ENCODE measurements at regions not wholly inside any gene's neighbourhood (a gene's known extent, or its start where the extent isn't known, plus 50 kb on each side); places are given as distances from the start of the nearest gene placed in this dataset.

GRCh38 chr7:91344911-91345310 is 80.7 kb downstream of the FZD1 start:
- peak overlapping the region; percentile 33 for H3K4me3 Mint-ChIP-seq
- no peaks in the 10 kb centered on the region for H4K20me1 ChIP-seq (ENCODE audit: control insufficient read depth, insufficient read depth, low read length, poor library complexity, severe bottlenecking)
- intact Hi-C loops (cut with micrococcal nuclease) = no loop called here

GRCh38 chr7:91345449-91345848 is 81.2 kb downstream of the FZD1 start:
- CTCF ChIA-PET = interaction anchor here (1.3 kb wide), 1 partner anchor 11 kb away, joined by 4 read pairs; no protein-coding TSS in a partner anchor
- WGBS (ENCODE audit: insufficient coverage) = no CpG with 5 or more reads among the region's 1 CpG
- H3K9ac ChIP-seq (ENCODE audit: low read length) = no peak overlapping the region

More at GRCh38 chr7:91344911-91345310, 80.7 kb downstream of the FZD1 start:
- H3K9me3 ChIP-seq (ENCODE audit: control extremely low read depth in 1 of 3, control insufficient read depth in 2 of 3, insufficient read depth in 1 of 3, low read length in 2 of 3) = no peaks in the 10 kb centered on the region
- no peaks in the 10 kb centered on the region for H3K36me3 ChIP-seq (replicated peaks in 1 of 2; ENCODE audit: control extremely low read depth in 1 of 2, control insufficient read depth in 1 of 2, extremely low read depth in 1 of 2, insufficient read depth in 2 of 2, low read length in 1 of 2)
- no peak for TF ChIP-seq CTCF (IDR thresholded peaks at IDR 0.05)
- TF ChIP-seq EZH2 (IDR thresholded peaks at IDR 0.05; ENCODE audit: borderline replicate concordance, insufficient read depth, low read depth, low read length, poor library complexity, severe bottlenecking) = no peak
- WGBS (ENCODE audit: insufficient coverage) = no CpG with 5 or more reads among the region's 5 CpGs
- peak overlapping the region; percentile 44 for H2AFZ ChIP-seq (ENCODE audit: insufficient read depth, low read depth, low read length, poor library complexity, severe bottlenecking)
- H3K4me1 ChIP-seq (ENCODE audit: control insufficient read depth in 2 of 2, insufficient read depth in 2 of 2, low read length in 2 of 2) = peaks cover 0 to 4% of the 10 kb centered on the region in 2 donors
- H3K79me2 ChIP-seq (ENCODE audit: control insufficient read depth, insufficient read depth, low read length) = no peaks in the 10 kb centered on the region
- ChIA-PET POLR2A (no interaction called here), CTCF (interaction anchor here (0.6 to 1.3 kb wide), 2 partner anchors 11 to 255 kb away, joined by 4 to 7 read pairs; no protein-coding TSS in a partner anchor)
- peak overlapping the region in 1 of 5 experiments; percentile 1 for H3K4me3 ChIP-seq (ENCODE audit: control extremely low read depth in 1 of 5, extremely low read depth in 1 of 5, insufficient read depth in 1 of 5, low read depth in 2 of 5, low read length in 4 of 5)
- no peaks in the 10 kb centered on the region for H3K27me3 ChIP-seq (replicated peaks in 1 of 4; ENCODE audit: control extremely low read depth in 1 of 4, control insufficient read depth in 3 of 4, insufficient read depth in 4 of 4, low read length in 3 of 4)
- peak; percentile 80 for ATAC-seq (ENCODE audit: low read depth)
- H3K27ac ChIP-seq (ENCODE audit: low read length in 2 of 2) = peak overlapping the region; percentile 20 to 21
- peak overlapping the region; percentile 77 for H3K27ac Mint-ChIP-seq
- no peaks in the 10 kb centered on the region for H3K27me3 Mint-ChIP-seq
- peaks cover 32% of the 10 kb centered on the region for H3K4me1 Mint-ChIP-seq
- H3K4me2 ChIP-seq (replicated peaks; ENCODE audit: low read depth, low read length, poor library complexity, severe bottlenecking) = peak overlapping the region; percentile 31
- no peak for DNase-seq
- no peak overlapping the region for H3K9ac ChIP-seq (ENCODE audit: low read length)
- H3K9me3 Mint-ChIP-seq (ENCODE audit: insufficient read depth) = no peaks in the 10 kb centered on the region

More at GRCh38 chr7:91345449-91345848, 81.2 kb downstream of the FZD1 start:
- H3K9me3 Mint-ChIP-seq (ENCODE audit: insufficient read depth) = no peaks in the 10 kb centered on the region
- no peaks in the 10 kb centered on the region for H3K27me3 Mint-ChIP-seq
- Histone ChIP-seq H3K36me3 (replicated peaks in 1 of 2; ENCODE audit: control extremely low read depth in 1 of 2, control insufficient read depth in 1 of 2, extremely low read depth in 1 of 2, insufficient read depth in 2 of 2, low read length in 1 of 2) (no peaks in the 10 kb centered on the region), H3K9me3 (ENCODE audit: control extremely low read depth in 1 of 3, control insufficient read depth in 2 of 3, insufficient read depth in 1 of 3, low read length in 2 of 3) (no peaks in the 10 kb centered on the region), H3K4me1 (ENCODE audit: control insufficient read depth in 2 of 2, insufficient read depth in 2 of 2, low read length in 2 of 2) (peaks cover 0 to 4% of the 10 kb centered on the region in 2 donors), H4K20me1 (ENCODE audit: control insufficient read depth, insufficient read depth, low read length, poor library complexity, severe bottlenecking) (no peaks in the 10 kb centered on the region), H3K27me3 (replicated peaks in 1 of 4; ENCODE audit: control extremely low read depth in 1 of 4, control insufficient read depth in 3 of 4, insufficient read depth in 4 of 4, low read length in 3 of 4) (no peaks in the 10 kb centered on the region), H2AFZ (ENCODE audit: insufficient read depth, low read depth, low read length, poor library complexity, severe bottlenecking) (no peak overlapping the region), H3K79me2 (ENCODE audit: control insufficient read depth, insufficient read depth, low read length) (no peaks in the 10 kb centered on the region), H3K4me3 (ENCODE audit: control extremely low read depth in 1 of 5, extremely low read depth in 1 of 5, insufficient read depth in 1 of 5, low read depth in 2 of 5, low read length in 4 of 5) (peak overlapping the region in 1 of 5 experiments; percentile 1), H3K4me2 (replicated peaks; ENCODE audit: low read depth, low read length, poor library complexity, severe bottlenecking) (peak overlapping the region; percentile 31), H3K27ac (ENCODE audit: low read length in 2 of 2) (peak overlapping the region; percentile 20 to 21)
- DNase-seq = no peak
- POLR2A ChIA-PET = no interaction called here
- H3K4me1 Mint-ChIP-seq = peaks cover 32% of the 10 kb centered on the region
- TF ChIP-seq CTCF (IDR thresholded peaks at IDR 0.05) = no peak
- TF ChIP-seq EZH2 (IDR thresholded peaks at IDR 0.05; ENCODE audit: borderline replicate concordance, insufficient read depth, low read depth, low read length, poor library complexity, severe bottlenecking) = no peak
- peak; percentile 66 for ATAC-seq (ENCODE audit: low read depth)
- intact Hi-C loops (cut with micrococcal nuclease) = no loop called here
- peak overlapping the region; percentile 77 for H3K27ac Mint-ChIP-seq
- no peak overlapping the region for H3K4me3 Mint-ChIP-seq
